Keratinocyte (primary cell): ENCODE measurements at regions not wholly inside any gene's neighbourhood (a gene's known extent, or its start where the extent isn't known, plus 50 kb on each side); places are given as distances from the start of the nearest gene placed in this dataset.

Experiments used
- DNase-seq: peaks from one replicate; pipeline ENCODE4 v3.0.0-alpha.2; 2011; ENCODE audit warnings: low read depth, missing footprints, low spot score
- FAIRE-seq: peaks from 2 replicates; lab custom pipeline; 2011; peaks lifted over from hg19 to GRCh38; lab: Jason Lieb, UNC
- H2AFZ ChIP-seq: 2 replicates; pipeline ENCODE4 v1.6.0; 2012; ENCODE audit warnings: low read length, control low read depth, inconsistent platforms; ENCODE audit not compliant: control insufficient read depth
- H3K27ac ChIP-seq: 2 replicates; pipeline ENCODE4 v1.5.1; 2011; ENCODE audit warnings: low read length; ENCODE audit not compliant: control insufficient read depth, insufficient read depth
- H3K27me3 ChIP-seq: 3 replicates; pipeline ENCODE4 v1.6.0; 2011; ENCODE audit warnings: low read length; ENCODE audit not compliant: control insufficient read depth, insufficient read depth; ENCODE audit errors: extremely low read depth
- H3K36me3 ChIP-seq, 2 experiments: 2 replicates in 1 of 2; 3 replicates in 1 of 2; pipeline ENCODE4 v1.5.1; 2011; ENCODE audit warnings: low read length in 2 of 2, mild to moderate bottlenecking in 1 of 2; ENCODE audit not compliant: control insufficient read depth in 2 of 2, insufficient read depth in 2 of 2; ENCODE audit errors: extremely low read depth in 1 of 2
- H3K4me1 ChIP-seq: 3 replicates; pipeline ENCODE4 v1.5.1; 2011; ENCODE audit warnings: low read length; ENCODE audit not compliant: control insufficient read depth, insufficient read depth; ENCODE audit errors: extremely low read depth
- H3K4me2 ChIP-seq: 3 replicates; pipeline ENCODE4 v1.6.0; 2011; ENCODE audit warnings: low read depth, low read length; ENCODE audit not compliant: control insufficient read depth, insufficient read depth; ENCODE audit errors: extremely low read depth
- H3K4me3 ChIP-seq, 3 experiments: fragments of 200-600 bp in 1 of 3; sonication (generic) in 1 of 3; 2 replicates in 2 of 3; 3 replicates in 1 of 3; pipeline ENCODE4 v1.5.1; 2011 to 2016; ENCODE audit warnings: low read length in 3 of 3, mild to moderate bottlenecking in 3 of 3, control low read depth in 2 of 3, inconsistent platforms in 1 of 3, low read depth in 1 of 3, mixed read lengths in 1 of 3, mixed run types in 1 of 3, moderate library complexity in 1 of 3; ENCODE audit not compliant: control insufficient read depth in 2 of 3, insufficient read depth in 2 of 3; ENCODE audit errors: extremely low read depth in 1 of 3
- H3K79me2 ChIP-seq: 2 replicates; pipeline ENCODE4 v1.6.0; 2012; ENCODE audit warnings: low read length; ENCODE audit not compliant: control insufficient read depth, insufficient read depth
- H3K9ac ChIP-seq: 3 replicates; pipeline ENCODE4 v1.6.0; 2011; ENCODE audit warnings: low read length; ENCODE audit not compliant: control insufficient read depth, insufficient read depth; ENCODE audit errors: extremely low read depth
- H3K9me1 ChIP-seq: 3 replicates; pipeline ENCODE4 v1.6.0; 2011; ENCODE audit warnings: low read length; ENCODE audit not compliant: control insufficient read depth, insufficient read depth; ENCODE audit errors: extremely low read depth
- H3K9me3 ChIP-seq: 2 replicates; pipeline ENCODE4 v1.5.1; 2012; ENCODE audit warnings: low read depth, low read length; ENCODE audit not compliant: control insufficient read depth
- H4K20me1 ChIP-seq: 3 replicates; pipeline ENCODE4 v1.6.0; 2011; ENCODE audit warnings: low read length; ENCODE audit not compliant: control insufficient read depth, insufficient read depth; ENCODE audit errors: extremely low read depth
- EZH2 ChIP-seq: IDR thresholded peaks from one replicate; pipeline ENCODE4 v1.6.1; 2012; ENCODE audit warnings: inconsistent platforms, mild to moderate bottlenecking, low read length, moderate library complexity
- dilution Hi-C: fragments of 300-500 bp; cut with MboI; formaldehyde crosslinking; loops from one replicate; pipeline ENCODE4 v1.7.0; 2020; ENCODE audit warnings: low sequenced_read_pairs; ENCODE audit not compliant: extremely low pct_ligation_motif_present
- TF ChIP-seq, protein P1 (sequence below), 3 experiments: IDR thresholded peaks in 1 of 3; conservative IDR thresholded peaks in 1 of 3; optimal IDR thresholded peaks in 1 of 3; 2 replicates in 2 of 3; 3 replicates in 1 of 3; pipeline versions ENCODE3 to v1.5.1; 2011; ENCODE audit warnings: low read length in 3 of 3, mild to moderate bottlenecking in 3 of 3, moderate library complexity in 2 of 3, control low read depth in 1 of 3, inconsistent platforms in 1 of 3; ENCODE audit not compliant: insufficient read depth in 2 of 3; ENCODE audit errors: extremely low read depth in 1 of 3

DNA sequence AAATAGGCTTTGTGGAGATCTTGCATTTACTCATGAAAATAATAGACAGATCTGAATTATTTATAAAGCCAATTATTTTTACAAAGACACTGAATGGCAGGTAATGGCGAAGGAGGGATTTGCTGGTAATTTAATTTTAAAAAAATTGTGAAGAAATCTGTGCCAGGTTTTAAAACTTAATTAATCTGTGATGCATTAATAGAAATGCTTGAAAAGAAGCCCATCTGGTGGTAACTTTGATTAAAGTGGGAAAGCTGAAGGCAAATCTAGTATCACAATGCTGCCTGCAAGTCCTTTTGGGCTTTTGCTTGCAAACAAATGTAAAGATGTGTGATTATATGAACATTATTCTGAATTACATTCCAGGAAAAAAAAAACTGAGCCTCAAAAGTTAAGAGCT, 433.2 kb upstream of the DEPDC1 start:
- Histone ChIP-seq H2AFZ (no peak overlapping the region), H3K27me3 (no peaks in the 10 kb centered on the region), H3K4me1 (no peaks in the 10 kb centered on the region), H3K9me1 (no peaks in the 10 kb centered on the region), H3K79me2 (no peaks in the 10 kb centered on the region), H3K36me3 (no peaks in the 10 kb centered on the region), H3K9ac (no peak overlapping the region), H4K20me1 (no peaks in the 10 kb centered on the region), H3K27ac (no peak overlapping the region), H3K4me2 (no peak overlapping the region), H3K4me3 (no peak overlapping the region), H3K9me3 (no peaks in the 10 kb centered on the region)
- FAIRE-seq: no peak
- dilution Hi-C loops: no loop called here
- no peak for TF ChIP-seq EZH2
- TF ChIP-seq, protein P1, sequence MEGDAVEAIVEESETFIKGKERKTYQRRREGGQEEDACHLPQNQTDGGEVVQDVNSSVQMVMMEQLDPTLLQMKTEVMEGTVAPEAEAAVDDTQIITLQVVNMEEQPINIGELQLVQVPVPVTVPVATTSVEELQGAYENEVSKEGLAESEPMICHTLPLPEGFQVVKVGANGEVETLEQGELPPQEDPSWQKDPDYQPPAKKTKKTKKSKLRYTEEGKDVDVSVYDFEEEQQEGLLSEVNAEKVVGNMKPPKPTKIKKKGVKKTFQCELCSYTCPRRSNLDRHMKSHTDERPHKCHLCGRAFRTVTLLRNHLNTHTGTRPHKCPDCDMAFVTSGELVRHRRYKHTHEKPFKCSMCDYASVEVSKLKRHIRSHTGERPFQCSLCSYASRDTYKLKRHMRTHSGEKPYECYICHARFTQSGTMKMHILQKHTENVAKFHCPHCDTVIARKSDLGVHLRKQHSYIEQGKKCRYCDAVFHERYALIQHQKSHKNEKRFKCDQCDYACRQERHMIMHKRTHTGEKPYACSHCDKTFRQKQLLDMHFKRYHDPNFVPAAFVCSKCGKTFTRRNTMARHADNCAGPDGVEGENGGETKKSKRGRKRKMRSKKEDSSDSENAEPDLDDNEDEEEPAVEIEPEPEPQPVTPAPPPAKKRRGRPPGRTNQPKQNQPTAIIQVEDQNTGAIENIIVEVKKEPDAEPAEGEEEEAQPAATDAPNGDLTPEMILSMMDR (optimal IDR thresholded peaks at IDR 0.05 in 1 of 3, IDR thresholded peaks at IDR 0.05 in 1 of 3, conservative IDR thresholded peaks at IDR 0.05 in 1 of 3; ENCODE audit: extremely low read depth in 1 of 3, insufficient read depth in 2 of 3, low read length in 3 of 3): no peak
- no peak for DNase-seq

DNA sequence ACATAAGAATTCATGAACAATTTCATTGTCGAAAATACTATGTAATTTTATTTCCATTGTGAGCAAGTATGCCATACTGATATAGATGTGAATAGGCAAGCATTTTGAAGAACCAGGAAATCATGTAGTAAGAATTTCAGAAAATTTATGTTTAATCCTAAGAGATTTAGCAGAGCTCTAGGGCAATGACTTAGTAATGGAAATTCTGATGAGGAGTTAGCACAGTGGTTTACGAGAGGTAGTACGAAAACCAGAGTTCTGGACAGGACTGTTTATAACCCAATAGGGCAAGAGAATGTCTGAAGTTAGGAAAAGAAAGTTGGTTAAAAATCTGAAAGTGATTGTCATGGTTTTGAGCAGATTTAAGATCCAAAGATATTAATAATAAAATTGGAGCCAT, 439.6 kb upstream of the DEPDC1 start:
- Histone ChIP-seq H2AFZ (no peak overlapping the region), H3K4me3 (no peak overlapping the region), H3K4me2 (no peak overlapping the region), H3K27me3 (no peaks in the 10 kb centered on the region), H3K9ac (no peak overlapping the region), H3K79me2 (no peaks in the 10 kb centered on the region), H4K20me1 (no peaks in the 10 kb centered on the region), H3K36me3 (no peaks in the 10 kb centered on the region), H3K27ac (no peak overlapping the region), H3K9me1 (no peaks in the 10 kb centered on the region), H3K9me3 (no peaks in the 10 kb centered on the region), H3K4me1 (no peaks in the 10 kb centered on the region)
- TF ChIP-seq, protein P1 (optimal IDR thresholded peaks at IDR 0.05 in 1 of 3, IDR thresholded peaks at IDR 0.05 in 1 of 3, conservative IDR thresholded peaks at IDR 0.05 in 1 of 3; ENCODE audit: extremely low read depth in 1 of 3, insufficient read depth in 2 of 3, low read length in 3 of 3): no peak
- no peak for TF ChIP-seq EZH2
- FAIRE-seq (no peak), DNase-seq (no peak)
- dilution Hi-C loops: no loop called here
